HG03439 (cell line): ENCODE measurements at regions not wholly inside any gene's neighbourhood (a gene's known extent, or its start where the extent isn't known, plus 50 kb on each side); places are given as distances from the start of the nearest gene placed in this dataset.
"Not testable (repeated sequence)": the region's sequence is repeated elsewhere in the genome, so short reads cannot be mapped to it uniquely, and the experiment has no call there.

ENCODE experiments used
- ATAC-seq: cut with Tn5 transposase; IDR thresholded peaks from one replicate; pipeline ENCODE4 v1.9.1; 2021; ENCODE audit warnings: mild to moderate bottlenecking, moderate library complexity; ENCODE audit not compliant: unreplicated experiment

DNA sequence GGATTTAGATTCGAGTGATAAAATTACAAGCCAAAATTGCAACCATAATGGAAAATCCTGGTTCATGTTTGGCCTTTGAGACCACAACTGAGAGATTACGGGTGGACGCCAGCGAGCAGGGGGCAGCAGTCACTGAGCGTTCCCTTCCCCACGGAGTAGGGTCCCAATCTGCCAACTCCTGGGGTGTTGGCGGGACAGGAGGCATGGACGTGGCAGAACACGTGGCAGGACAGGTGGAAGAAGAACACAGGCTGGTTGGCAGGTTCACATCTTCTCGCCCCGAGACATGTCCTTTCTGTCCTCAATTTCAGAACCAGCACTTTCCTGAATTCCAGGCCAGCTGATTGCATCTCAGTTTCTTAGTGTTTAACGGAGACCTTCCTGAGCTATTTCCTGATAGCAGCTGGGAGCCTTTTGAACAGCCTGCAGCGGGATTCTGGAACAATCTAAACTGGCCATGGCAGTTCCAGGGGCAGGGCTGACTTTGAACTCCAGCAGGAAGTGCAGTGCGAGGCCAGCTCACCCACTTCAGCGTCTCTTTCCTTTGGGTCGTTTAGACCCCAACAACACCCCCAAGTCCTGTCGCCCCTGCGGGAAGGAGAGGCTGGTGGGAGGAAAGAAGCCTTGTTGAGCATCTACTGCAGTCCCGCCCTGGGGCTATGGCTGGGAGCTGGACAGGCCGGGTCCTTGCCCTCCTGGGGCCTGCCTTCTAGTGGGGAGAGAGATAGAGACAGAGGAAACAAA lies 159.1 kb upstream of the FOXF1 start:
- ATAC-seq: no peak

DNA sequence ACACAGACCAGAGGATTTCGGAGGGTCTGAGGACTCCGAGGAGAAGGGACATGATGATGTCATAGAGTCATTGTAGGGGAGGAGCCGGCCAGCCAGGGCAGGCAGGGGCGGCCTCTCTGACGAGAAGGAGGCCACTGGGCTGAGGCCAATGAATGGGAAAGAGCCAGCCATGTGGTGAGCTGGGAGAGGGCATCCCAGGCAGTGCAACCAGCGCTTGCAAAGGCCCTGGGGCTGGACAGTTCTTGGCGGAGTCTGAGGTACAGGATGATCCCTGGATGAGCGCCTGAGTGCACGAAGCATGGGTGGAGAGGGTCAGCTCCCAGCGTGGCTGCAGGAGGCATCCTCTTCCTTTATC lies 158.6 kb upstream of the FOXF1 start:
- ATAC-seq: not testable (repeated sequence)

DNA sequence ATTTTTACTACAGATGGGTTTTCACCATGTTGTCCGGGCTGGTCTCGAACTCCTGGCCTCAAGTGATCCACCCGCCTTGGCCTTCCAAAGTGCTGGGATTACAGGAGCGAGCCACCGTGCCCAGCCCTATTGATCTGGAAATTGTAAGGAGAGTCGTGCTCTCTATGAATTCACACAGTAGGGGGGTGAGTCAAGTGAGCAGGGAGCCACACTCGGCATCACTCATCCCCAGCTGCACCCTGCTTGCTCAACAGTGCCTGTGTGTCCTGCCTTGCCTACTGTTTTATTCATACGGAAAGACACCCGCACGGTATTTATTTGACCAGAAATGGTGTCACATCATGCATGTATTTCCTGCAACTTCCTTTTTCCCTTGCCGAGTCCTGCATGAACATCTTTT lies 157.2 kb upstream of the FOXF1 start:
- no peak for ATAC-seq

DNA sequence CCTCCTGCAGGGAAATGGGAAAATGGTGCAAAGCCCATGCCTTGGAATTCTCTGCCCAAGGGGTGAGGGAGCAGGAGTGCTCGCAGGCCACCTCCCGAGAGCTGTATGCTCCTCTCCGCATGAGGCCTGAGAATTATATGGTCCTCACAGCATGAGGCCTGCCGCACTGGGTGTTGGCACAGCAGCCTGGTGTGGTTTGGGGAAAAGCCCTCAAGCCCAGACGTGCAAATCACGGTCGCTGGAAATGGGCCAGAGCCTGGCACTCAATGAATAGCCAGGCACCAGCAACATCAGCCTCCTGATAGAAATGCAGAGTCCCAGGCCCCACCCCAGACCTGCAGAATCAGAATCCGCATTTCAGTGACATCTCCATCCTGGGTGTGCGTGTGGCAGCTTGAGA lies 156.4 kb upstream of the FOXF1 start:
- ATAC-seq: no peak

DNA sequence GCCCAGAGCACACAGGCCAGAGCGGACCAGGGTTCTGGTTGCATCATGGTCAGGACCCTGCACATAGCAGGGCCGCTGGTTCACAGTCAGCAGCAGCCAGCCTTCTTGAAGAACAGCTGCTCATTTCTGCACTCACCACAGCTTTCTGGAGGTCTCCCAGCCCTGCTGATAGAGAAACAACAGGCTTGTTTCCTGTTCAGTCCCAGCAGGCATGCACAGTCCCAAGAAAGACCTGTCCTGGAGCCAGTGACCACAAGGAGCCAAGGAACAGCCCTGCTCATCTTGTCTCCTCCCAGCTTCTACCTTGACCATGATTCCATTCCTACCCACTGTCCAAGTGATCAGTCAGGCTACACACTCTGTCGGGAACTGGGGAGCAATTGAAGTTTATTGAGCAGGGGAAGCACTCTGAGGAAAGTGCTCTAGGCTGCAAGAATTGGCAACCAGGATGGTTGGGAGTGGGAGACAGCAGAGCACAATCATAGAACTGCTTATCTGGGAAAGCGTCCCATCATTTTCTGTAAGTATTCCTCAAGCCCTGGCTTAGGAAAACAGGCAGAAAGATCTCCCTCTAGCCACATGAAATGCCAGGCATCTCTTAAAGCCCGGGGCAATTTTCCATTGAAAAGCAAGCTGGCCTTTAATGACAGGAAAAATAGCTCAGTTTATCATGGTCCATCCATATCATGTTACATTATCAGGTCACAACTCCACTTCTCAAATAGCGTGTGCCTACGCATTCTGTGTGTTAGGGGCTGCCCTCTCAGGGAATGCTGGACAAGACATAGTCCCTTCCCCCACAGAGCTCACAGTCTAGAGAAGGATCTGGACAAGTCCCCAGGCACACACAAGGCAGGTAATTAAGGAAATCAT lies 155.4 kb upstream of the FOXF1 start:
- no peak for ATAC-seq

DNA sequence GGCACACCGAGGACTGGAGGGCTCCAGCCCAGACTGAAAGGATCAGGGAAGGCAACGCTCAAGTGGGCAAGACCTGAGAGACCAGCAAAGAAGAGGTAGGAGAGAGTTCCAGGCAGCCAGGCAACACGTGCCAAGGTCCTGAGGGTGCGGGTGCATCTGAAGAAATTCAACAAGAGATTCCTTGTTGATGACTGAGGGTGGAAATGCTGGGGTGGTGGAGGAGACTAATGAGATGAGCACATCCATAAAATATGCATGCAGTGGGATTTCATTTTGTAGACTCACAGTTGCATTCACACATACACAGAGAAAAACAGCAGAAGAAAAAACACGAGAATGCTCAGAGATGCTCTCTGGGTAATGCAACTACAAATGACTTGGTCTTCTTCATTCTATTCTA lies 154.8 kb upstream of the FOXF1 start:
- ATAC-seq: no peak

DNA sequence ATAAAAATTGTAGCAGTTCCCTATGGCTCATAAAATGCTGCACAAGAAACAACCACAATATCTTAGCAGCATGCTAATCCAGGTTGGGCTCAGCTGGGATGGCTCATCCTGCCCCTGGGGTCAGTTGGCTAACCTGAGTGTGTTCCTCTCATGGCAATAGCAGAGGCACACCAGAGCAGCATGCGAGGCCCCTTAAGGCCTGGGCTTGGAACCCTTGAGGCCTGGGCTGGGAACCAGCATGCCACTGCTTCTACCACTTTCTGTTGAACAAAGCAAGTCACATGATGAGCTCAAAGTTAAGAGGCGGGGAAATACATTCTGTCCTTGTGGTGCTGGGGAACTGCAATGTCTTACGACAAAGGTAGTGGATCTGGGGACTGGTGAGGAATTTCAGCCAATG lies 154.4 kb upstream of the FOXF1 start:
- ATAC-seq: no peak

DNA sequence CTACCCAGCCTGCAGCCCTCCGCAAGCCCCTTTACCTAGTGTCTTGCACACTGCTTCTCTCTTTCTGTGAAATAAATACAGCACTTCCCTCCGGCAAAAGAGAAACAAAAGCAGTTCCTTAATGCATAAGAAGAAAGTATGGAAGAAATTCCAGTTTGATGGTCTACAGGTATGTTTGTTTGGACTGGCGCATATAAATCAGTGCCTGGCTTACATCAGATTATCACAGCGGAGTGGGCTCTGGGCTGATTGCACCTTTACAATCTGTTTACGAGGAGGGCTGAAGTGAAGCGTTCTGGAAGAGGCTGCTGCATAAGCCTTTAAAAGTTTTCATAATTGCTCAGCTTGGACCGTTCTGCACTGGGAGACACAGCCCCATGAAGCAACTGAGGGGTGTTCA lies 153.5 kb upstream of the FOXF1 start:
- ATAC-seq: no peak

DNA sequence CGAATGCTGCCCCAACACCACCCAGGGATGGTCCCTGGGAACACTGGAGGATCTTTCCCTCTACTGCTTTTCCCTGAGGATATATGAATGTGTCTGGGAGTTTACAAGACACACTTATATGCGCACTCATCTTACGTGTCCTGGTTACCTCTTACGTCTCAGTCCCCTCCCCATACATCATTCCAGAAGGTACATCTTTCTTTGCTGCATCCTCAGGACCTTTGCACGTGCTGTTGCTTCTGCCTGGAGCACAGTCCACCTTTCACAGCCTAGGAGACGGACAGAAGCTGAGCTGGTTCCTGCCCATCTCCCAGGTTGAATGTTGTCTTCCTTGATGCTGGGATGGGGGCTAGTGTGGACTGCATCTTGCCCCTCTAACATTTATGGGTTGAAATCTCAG lies 153.0 kb upstream of the FOXF1 start:
- ATAC-seq: no peak

DNA sequence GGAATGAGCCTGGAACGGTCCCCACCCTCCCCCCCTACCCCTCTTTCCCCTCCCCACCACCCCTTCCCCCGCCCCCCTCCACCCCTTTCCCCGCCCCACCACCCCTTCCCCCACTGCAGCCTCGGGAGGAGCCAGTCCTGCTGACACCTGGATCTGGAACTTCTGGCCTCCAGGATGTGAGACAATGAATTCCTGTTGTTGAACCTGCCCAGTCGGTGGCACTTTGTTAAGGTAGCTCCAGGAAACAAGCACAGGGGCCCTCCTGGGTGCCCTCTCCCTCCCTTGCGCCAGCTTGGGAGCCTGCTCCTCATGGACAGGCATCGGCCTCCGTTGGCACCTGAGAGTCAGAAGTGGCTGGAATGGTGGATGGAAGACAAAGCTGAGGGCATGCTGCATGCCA lies 152.4 kb upstream of the FOXF1 start:
- no peak for ATAC-seq

DNA sequence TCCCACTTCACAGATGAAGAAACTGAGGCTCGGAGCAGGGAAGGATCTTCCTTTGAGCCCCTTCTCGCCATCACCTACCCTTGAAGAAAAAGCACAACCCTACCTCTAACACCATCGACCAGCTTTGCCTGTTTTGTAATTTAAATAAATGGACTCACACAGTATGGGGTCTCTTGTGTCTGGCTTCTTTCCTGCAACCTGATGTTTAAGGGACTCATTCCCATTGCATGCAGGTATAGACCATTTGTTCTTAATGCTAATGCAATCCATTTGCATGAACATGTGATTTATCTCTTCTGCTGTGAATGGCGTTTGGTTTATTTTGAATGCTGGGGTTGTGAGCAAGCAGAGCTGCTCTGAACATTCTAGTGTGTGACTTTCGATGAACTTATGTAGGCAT lies 150.8 kb upstream of the FOXF1 start:
- ATAC-seq: no peak

DNA sequence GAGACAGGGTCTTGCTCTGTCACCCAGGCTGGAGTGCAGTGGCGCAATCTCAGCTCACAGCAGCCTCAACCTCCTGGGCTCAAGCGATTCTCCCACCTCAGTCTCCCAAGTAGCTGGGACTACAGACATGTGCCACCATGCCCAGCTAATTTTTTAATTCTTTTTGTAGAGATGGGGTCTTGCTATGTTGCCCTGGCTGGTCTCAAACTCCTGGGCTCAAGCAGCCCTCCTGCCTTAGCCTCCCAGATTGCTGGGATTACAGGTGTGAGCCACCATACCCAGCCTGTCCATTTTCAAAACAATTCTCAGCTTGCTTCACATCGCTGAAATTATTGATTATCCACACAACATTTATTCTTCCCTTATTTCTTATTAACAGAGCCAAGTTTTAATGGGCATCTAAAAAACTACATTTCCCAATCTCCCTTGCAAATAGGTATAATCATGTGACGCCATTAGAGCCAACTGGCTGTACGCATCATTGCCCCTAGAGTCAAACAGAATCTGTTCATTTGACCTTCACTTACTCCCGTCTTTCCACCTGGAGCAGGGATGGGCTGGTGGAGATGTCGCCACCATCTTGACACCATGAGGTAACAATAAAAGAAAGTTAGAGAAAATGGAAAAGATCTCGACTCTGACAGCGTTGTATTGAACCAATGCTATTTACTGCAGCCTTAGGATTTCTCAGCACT lies 148.0 kb upstream of the FOXF1 start:
- no peak for ATAC-seq

DNA sequence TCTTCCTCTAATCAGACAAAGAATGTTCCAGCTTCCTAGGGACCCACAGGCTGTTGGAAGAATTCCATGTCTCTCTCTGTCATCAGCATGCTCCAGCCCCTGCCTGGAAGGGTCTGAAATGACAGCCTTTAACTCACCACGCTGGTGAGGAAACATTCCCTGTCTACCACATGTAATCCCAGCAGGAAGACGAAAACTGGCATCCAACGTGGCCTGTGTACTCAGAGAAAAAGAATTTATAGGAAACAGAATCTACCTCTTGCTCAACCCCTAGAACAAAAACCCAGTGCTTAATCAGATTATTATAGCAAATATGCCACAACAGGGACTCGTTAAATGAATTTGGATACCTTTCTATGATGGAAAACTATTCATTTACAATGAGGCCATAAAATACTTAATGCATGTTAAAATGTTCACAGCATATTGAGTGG lies 147.3 kb upstream of the FOXF1 start:
- ATAC-seq: no peak

DNA sequence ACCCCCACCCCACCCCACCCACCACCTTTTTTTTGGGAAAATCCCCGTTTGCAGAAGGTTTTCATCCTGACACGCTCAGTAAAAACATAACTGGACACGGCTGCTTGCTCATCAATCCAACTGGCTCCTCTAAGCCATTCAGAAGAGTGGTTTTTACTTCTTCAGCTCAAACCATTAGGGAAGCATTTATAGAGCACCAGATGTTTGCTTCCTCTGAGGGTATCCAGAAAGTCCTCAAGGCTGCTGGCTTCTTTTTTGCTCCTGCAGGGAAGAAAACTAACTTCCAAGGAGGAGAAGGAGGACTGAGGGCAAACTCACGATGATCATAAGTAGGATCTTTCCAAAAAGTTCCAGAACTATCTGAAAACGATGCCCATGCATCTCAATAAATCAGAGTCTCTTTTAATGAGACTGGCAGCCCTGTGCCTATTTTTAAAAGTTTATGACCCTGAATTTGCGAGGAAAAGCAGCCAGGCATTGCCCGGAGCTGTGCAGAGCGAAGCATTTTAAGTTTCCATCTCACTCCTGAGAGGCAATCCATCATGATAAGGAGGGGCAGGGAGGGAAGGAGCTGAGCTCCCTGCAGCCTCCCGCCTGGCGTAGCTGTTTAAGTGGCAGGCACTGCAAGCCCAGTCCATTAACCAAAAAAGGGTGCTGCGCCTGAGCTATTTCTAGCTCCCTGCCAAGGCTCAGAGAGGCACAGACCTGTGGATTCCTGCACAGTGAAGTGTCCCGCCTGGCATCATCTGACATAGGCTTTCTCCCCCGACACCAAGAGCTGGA lies 146.3 kb upstream of the FOXF1 start:
- no peak for ATAC-seq

DNA sequence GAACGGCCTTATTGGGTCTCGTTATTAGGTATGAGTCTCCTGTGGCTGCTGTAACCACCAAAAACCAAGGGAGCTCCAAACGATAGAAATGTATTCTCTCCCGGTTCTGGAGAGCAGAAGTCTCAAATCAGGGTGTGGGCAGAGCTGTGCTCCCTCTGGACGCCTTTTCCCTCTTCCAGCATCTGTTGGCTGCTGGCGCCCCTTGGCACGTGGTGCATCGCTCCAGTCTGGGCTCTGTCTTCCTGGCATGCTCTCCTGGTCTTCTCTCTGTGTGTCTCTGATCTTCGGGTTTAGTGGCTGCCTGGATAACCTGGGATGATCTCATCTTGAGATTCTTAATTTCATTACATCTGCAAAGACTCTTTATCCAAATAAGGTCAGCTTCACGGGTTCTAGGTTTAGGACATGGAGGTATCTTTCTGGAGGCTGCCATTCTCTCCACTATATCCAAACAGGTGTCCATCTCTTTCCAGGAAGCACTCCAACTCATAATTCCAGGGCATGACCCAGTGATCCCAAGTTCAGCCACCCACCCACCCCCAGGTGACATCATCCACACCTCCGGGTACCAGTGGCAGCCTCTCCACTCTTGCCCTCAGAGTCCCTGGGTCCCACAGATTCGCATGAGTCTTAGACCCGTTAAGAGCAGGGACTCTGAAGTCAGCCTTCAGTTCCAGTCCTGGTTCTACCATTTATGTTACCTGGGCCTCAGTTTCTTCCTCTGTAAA lies 145.5 kb upstream of the FOXF1 start:
- ATAC-seq: no peak

DNA sequence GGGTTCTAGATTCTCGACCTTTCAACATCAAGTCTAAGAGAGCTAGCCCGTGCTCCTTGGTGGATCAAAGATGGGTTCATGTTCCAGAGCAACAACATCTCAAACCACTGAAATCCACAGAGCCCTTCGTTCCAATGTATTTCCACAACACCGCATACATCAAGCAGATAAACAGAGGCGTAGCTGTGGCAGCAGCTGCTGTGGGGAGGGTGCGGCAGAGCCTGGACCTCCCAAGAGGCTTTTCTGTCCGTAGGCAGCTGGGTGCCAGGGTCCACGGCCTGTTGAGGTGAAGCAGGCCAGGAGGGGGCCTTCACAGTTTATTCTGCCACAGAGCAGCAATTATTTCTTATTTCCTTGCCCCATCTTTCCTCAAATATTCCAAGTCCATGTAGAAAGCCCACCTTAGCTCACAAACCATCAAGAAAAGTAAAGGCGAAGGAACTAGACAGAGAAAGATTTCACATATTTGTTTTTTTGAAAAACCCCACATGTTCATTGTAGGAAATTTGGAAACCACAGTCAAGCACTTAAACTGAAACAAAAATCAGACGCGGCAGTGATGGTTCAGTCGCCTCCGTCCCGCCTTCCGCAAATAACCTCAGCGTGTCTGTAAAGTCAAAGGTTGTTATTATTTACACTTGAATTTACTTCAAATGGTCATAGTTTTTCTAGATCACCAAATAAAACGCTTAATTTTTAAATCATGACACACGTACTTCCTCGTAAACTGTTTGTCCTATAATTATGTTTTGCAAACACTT lies 144.6 kb upstream of the FOXF1 start:
- ATAC-seq: no peak

DNA sequence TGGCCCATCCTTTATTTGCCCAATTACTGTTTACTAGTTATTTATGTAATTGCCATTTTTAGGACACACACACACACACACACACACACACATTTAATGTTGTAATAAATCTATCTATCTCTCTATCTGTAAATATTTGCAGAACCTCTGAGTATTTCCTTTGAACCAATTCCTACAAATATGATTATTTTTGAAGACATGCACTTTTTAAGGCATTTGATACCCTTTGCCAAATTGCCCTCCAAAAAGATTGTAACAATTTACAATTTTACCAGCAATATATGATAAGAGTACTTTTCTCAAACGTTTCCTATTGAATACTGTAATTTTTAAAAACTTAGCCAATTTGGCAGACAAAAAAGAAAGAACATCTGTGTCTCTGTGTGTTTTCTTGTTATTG lies 143.8 kb upstream of the FOXF1 start:
- no peak for ATAC-seq

DNA sequence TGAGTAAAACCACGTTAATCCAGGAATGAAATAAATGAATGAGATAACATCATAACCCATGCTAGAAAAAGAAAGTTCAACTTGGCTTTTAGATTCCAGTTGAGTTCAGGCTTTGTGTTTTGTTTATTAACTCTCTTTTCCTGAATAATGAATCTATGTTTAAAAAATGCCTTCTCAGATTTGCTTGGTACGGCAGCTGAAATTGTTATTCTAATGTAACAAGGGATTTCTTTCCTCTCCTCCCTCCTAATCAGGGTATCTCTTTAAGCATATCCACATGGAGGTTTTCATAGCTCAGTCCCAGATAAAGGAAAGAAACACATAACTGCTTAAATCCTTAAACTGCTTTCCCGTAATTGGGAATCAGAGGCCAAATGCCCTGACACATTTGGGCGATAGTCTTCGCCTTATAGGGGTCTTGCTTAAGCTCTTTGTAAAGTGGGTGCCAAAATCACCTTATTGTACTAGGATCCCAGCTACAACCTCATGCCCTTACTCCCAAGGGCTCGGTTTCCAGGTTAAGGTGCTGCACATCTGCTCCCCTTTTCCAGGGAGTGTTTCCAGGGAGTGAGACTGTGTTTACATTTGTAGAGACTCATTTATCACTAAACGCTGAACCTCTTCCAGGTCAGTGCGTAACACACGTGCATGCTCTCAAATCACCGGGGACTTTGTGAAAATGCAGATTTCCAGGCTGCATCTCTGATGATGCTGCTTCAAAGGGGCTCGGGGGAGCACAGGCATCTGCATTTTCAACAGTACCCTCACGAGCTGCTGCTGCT lies 142.8 kb upstream of the FOXF1 start:
- ATAC-seq: no peak

DNA sequence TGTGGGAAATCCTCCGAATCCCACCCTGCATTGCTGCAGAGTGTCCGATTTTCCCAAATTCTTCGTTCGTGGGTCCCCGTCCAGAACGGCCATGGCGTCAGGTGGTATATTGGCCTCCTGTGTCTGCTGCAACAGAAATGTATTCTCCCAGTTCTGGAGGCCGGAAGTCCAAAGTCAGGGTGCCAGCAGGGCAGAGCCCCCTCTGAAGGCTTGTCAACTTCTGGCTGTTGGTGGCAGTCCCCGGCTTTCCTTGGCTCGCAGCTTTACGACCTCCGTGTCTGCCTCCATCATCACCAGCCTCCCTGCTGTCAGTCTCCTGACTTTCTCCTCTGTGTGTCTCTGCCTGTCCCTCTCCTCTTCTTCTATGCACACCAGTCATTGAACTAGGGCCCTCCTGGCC lies 142.1 kb upstream of the FOXF1 start:
- ATAC-seq: no peak
